ENCODE measurements at regions not wholly inside any gene's neighbourhood (a gene's known extent, or its start where the extent isn't known, plus 50 kb on each side); places are given as distances from the start of the nearest gene placed in this dataset.

DNA sequence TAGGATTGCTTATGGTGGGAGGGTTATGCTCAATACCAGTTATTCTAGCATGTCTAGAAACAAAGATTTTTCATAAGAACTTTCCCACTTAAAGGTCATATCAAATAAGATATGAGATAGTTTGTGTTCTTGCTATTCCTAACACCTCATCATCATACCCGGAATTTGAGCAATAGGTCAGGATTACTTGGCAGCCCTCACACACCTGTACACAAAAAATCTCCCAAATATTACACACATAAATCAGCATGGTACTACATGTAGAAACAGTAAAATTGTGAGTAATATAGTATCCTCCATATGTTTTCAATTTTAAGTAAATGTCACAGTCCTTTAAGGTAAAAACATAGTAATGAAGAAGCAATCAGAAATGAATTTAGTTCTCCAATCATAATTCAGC, 113.7 kb downstream of the SLC25A46 start:
- TF ChIP-seq, protein P1, sequence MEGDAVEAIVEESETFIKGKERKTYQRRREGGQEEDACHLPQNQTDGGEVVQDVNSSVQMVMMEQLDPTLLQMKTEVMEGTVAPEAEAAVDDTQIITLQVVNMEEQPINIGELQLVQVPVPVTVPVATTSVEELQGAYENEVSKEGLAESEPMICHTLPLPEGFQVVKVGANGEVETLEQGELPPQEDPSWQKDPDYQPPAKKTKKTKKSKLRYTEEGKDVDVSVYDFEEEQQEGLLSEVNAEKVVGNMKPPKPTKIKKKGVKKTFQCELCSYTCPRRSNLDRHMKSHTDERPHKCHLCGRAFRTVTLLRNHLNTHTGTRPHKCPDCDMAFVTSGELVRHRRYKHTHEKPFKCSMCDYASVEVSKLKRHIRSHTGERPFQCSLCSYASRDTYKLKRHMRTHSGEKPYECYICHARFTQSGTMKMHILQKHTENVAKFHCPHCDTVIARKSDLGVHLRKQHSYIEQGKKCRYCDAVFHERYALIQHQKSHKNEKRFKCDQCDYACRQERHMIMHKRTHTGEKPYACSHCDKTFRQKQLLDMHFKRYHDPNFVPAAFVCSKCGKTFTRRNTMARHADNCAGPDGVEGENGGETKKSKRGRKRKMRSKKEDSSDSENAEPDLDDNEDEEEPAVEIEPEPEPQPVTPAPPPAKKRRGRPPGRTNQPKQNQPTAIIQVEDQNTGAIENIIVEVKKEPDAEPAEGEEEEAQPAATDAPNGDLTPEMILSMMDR (IDR thresholded peaks at IDR 0.05), result no peak
- TF ChIP-seq POLR2A (IDR thresholded peaks at IDR 0.05), result no peak
- TF ChIP-seq EP300 (IDR thresholded peaks at IDR 0.05), result no peak

Data from suprapubic skin (tissue), 3 donors.